Activated CD4-positive, alpha-beta T cell treated with anti-CD3 and anti-CD28 coated beads for 1 hour (primary cell): ENCODE measurements at regions not wholly inside any gene's neighbourhood (a gene's known extent, or its start where the extent isn't known, plus 50 kb on each side); places are given as distances from the start of the nearest gene placed in this dataset.

Source experiments
- DNase-seq: peaks from one replicate; pipeline ENCODE4 v3.0.0-alpha.2; 2020

DNA sequence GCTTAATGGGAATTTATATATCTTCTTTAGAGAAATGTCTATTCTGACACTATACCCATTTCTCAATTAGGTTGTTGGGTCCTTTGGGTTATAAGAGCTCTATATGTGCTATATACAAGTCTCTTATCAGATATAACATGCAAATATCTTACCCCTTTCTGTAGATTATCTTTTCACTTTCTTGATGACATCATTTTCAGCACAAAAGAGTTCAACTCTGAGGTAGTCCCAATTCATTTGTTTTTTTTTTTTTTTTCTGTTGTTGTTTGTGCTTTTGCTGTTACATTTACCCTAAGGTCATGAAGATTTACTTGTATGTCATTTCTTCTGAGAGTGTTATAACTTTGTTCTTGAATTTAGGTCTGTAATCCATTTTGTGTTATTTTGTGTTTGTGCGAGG is 326.4 kb downstream of the CENPC start:
- DNase-seq, result no peak

DNA sequence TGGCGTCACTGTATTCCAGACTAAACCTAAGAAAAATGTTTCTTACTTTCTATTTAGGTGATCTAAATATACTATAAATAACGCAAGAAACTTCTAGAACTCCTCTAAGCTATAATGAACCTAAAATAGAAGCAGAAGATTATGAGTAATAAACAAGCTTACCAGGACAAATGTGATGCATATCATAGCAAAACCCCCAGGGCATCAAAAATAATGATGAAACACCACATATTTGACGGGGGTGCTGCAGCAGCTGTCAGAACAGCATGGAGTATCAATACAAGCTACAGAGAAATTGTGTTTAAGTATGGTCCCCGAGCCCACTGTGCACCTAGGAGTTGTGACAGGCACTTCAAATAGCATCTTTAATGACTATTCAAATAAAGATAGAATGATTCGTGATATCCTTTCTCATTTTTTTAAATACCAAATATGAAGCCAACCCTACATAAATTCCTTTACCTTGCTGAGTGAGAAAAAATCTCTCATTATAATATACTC is 337.3 kb downstream of the CENPC start:
- no peak for DNase-seq

DNA sequence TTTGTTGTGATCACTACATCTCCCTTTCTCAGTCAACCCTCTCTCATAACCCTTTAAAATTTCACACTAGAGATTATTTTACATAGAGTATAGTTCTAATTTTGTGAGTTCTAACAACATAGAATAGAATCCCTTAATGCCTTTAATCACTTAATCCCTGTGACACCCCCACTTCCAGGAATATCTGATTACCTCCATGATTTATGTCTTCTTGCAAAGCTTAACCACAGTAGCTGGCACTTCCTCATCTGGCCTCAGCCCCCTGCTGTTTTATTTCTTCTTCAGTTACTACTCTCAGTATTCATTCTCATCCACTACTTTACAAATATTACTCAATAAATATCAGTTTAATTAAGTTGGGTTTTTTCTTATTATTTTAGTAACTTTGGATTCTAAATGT is 340.9 kb downstream of the CENPC start:
- DNase-seq, result no peak

DNA sequence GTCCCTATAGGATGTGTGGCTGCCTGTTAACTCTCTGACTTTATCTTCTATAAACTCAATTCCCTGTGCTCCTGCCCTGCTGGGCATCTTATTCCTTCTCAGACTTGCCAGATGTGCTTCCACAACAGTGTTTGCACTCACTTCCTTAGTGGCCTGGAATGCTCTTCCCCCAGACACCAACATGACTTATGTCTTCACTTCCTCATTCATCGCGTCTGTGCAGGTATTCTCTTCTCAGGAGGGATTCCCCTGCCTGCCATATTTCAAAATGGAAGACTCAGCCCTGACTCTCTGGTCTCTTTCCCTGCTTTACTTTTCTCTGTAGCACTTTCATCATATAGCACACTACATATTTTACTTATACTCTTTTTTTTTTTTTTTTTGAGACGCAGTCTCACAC is 344.0 kb downstream of the CENPC start:
- no peak for DNase-seq

DNA sequence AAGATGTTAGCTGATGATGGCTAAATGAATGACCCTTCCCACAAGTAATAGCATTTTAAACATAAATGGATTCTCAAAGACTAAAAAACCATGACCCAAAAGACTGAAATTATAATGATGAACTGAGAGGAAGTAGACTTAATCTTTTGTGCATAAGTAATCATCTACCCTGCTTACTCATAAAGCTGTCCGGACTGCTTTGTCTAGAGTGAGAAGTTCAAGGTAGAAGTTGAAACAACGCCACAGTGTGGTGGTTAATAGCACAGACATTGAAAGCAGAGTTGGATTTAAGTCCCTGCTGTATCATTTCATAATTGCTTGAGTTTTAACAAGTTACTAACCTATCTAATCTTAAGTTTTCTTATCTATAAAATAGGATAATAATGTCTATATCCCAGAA is 346.6 kb downstream of the CENPC start:
- DNase-seq, result no peak

DNA sequence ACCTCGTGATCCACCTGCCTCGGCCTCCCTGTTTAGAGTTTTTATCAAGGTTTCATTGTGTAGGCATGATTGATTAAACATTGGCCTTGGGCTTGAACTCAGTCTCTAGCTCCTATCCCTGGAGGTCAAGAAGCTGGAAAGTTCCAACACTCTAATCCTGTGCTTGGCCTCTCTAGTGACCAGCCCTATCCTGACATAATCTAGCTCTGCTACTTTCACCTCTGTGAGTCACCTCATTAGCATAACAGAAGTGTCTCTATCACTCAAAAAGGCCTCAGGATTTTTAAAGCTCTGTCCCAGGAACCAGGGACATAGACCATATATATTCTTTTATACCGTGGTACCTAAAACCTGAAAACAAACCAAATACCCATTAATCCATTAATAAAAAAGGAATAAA is 377.5 kb downstream of the CENPC start:
- DNase-seq, result no peak

DNA sequence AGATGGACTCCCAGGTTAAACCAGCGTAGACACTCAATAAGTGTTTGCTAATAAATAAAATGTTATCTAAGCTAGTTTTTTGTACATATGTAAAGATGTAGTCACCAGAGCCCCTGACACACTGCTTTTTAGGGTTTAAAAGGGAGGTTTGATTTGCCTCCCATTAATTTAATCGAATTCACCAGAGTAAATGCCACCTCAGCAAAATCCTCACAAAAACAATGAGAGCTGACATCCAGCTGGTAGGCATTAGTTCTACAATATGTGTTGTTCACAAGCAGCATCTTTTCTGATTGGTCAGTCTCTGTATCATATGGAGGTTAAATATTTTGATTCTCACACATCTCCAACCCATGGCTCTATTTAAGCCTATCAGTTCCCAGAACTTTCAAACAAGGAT is 382.6 kb downstream of the CENPC start:
- DNase-seq, result no peak

DNA sequence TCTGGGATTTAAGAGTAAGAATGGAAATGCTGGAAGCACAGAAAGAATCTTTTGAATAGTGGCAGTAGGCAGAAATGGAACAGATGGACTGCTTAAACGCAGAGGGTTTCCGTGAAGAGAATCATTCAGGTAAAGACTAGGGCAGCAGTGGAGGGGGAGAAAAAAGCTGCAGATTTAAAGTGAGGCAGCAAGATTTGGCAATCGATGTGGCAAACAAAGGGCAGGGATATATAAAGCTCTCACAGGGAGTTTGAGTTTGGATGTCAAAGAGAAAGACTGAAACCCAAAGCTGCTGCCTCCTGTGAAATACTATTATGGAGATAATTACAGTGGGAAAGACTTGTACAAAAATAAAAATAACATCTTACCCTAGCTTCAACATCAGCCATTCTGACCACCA is 384.0 kb downstream of the CENPC start:
- no peak for DNase-seq

DNA sequence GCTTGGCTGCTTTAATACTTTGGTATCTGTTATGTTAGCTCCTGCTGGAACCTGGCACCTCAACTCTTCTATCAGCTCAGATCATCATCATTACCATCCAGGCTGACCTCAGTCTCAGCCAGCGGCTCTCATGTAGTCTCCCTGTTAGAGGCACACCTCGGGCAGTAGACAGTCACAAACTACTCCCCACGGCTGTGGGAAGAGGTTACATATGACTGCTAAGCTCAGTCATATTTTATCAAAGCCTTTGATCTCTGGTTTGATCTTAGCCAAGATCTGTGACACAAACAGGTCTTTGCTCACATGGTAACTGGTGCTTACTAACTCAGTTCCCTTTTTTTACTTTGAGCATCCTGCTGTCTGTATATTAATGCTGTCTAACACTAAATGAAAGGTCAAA is 384.9 kb downstream of the CENPC start:
- DNase-seq, result no peak

DNA sequence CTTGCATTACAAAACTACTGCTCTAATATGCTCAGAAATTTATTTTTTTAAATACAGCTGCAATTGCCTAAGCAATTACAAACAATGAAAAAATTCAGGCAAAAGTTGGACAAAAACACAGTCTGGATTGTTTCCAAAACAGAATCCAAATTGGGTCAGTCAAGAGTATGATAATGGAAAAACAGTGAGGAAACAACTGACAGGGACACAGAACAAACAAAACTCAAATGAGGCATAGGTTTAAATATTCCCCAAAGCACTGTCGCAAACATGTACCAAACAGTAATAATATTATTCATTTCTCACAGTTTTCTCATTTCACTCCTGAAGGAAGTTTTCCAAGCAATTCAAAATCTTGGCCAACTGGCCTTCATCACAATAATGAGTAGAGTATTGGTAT is 386.6 kb downstream of the CENPC start:
- no peak for DNase-seq

DNA sequence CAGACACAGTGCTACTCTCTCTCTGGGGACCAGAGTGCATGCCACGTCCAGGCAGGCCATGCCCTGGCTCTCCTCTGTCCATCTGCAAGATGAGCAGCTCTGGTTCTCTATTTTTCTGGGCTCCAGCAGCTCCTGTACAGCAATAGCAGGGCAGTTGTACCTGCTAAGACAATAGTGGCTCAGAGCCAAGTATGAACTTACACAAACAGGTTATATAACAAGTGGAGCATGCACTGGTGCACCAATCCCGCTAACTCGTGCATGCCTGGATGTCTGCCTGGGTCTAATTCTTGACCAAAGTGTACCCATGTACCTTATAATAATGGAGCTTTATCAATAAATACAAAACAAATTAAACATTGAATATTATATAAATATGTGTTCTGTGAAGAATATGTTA is 392.3 kb downstream of the CENPC start:
- DNase-seq, result no peak

DNA sequence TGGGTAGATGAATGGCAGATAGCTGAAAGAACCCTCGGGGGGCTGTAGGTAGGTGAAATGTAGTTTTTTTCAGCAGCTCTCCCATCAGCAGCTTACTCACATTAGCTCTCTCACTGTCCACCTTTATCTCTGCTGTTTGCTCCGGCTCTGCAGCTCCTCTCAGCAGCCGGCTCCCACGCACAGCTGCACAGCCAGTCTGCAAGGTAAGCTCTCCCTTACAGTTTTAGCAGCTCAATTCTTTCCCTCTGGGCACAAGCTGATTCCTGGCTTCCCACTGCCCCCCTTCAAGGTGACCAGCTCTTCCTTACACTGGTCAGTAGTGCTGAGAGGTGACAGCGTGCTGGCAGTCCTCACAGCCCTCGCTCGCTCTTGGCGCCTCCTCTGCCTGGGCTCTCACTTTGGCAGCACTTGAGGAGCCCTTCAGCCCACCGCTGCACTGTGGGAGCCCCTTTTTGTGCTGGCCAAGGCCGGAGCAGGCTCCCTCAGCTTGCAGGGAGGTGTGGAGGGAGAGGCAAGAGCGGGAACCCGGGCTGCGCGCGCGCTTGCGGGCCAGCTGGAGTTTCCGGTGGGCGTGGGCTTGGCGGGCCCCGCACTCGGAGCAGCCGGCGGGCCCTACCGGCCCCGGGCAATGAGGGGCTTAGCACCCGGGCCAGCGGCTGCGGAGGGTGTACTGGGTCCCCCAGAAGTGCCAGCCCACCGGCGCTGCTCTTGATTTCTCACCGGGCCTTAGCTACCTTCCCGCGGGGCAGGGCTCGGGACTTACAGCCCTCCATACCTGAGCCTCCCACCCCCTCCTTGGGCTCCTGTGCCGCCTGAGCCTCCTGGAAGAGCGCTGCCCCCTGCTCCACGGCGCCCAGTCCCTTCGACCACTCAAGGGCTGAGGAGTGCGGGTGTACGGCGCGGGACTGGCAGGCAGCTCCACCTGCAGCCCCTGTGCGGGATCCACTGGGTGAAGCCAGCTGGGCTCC is 393.6 kb downstream of the CENPC start:
- DNase-seq, result no peak

DNA sequence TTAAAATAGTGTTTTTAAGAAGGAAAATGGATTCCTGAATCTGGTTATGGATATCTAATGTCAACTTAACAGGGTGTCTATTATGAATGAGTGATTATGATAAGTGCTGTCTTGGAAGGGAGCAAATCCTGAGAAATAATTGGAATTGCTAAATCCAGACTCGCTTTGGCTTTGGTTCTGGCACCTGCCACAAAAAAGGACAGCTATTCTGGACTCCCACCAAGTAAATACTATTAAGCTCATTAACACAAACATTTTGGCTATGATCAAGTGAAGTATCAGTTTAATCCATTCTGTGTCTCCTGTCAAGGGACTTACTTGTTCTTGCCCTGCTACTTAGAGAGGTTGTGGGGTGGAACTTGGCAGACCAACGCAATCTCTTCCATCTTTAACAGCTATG is 403.7 kb downstream of the CENPC start:
- DNase-seq, result no peak

DNA sequence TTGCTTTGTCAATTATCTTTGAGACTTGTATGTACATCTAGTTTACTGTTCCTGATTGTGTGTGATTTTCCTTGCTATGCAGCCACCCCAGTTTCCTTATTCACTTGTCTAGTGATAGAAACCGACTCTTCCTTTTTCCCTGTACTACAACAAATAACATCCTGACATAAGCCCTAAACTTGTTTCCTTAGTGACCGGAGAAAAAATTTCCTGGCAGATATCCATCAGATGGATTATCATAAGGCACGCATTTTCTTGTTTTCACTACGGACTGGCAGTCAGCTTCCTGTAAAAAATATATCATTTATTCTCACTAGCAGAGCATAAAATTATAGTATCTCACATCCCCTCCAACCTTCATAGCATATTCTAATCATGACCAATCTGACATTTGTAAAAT is 410.7 kb downstream of the CENPC start:
- no peak for DNase-seq

DNA sequence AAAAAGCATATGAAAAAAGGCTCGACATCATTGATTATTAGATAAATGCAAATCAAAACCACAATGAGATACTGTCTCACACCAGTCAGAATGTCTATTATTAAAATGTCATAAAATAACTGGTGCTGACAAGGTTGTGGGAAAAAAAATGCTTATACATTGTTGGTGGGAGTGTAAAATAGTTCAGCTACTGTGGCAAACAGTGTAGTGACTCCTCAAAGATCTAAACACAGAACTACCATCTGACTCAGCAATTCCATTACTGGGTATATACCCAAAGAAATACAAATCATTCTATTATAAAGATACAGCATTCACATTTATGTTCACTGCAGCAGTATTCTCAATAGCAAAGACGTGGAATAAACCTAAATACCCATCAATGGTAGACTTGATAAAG is 412.1 kb downstream of the CENPC start:
- DNase-seq, result no peak

DNA sequence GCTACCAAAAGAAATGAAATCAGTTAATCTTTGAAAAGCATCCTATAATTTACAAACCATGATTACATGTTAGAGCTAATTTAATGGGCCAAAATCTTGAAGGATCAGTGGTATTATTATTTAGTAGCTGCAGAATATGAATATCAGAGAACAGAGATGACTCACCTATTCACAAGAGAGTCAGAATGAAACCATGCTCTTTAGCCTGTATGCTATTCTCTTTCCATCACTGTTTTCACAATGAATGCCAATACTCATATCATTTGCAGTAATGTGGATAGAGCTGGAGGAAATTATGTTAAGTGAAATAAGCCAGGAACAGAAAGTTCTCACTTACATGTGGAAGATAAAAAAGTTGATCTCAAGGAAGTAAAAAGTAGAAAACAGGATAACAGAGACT is 414.1 kb downstream of the CENPC start:
- no peak for DNase-seq

DNA sequence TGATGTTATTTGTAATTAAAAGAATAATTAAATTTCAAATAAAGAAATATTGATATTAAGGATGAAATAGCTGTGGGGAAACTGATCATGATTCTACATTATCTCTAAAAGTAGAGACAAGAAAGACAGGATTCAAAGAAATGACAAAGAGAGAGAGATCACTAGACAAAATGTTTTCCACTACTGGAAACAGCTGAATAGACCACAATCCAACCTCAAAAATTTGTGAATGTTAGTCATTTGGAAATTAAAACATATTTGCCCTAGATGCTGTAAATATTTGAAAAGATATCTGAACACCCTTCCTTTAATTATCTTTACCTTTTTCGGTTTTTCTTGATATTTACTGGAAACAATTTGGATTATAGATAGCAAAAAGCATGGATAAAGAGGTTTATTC is 414.9 kb downstream of the CENPC start:
- DNase-seq, result no peak

DNA sequence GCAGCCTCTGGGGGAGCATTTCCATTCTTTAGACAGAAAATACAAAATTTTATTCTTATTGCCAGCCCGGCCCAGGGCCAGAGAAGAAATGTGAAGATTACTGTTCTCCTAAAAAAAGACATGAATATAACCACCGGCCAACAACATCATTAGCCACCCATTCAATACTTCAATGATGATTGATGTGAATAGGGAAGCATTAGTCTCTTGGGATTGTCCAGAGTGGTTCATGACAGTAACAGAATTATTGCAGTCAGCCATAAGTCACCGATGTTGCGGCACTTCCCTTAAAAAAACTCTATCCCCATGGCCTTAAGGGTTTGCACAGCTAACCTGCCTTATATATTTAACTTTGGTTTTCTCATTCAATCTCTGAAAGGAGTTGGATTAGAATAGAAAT is 418.7 kb downstream of the CENPC start:
- no peak for DNase-seq

DNA sequence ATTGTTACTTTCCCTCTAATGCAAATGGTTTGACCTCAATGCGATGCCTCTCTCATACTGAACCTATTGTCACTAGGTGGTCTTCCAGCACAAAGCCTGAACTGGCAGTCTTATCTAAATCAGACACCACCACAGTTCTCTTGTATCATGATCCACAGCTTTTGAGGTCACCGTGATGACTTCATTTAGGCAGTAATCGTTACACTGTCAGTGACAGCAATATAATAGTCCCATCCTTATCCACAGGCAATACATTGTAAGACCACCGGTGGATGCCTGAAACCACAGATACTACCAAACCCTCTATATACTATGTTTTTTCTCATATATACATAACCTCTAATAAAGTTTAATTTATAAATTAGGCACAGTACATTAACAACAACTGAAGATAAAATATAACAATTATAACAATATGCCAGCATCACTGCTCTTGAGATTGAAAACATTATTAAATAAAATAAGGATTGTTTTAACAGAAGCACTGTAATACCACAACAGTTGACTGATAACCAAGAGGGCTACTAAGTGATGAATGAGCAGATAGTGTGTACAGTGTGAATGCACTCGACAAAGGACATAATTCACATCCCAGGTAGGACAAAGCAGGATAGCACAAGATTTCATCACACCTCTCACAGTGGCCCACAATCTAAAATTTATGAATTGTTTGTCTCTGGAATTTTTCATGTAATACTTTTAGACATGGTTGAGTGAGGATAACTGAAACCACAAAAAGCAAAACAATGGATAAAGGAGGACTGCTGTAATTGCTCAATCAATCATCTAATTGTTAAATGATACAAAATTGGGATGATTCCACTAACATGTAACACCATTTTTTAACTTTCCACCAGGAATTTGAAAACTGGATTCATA is 419.4 kb downstream of the CENPC start:
- DNase-seq, result no peak

DNA sequence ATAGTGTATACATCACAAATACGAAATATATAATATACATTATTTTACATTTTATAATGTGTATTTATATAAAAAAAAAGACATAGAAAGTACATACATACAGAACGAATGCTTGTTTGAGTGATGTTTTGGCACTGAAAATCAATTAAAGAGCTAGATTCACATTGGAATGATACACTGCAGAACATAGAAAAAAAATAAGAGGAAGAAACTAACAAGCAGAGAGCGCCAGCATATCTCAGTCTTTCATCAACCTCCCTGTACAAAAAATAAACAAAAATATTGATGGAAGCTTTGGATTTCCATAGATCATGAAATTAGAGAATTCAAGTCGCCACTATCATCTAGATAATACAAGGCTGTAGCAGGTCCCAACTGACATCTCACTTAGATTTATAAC is 420.6 kb downstream of the CENPC start:
- no peak for DNase-seq

DNA sequence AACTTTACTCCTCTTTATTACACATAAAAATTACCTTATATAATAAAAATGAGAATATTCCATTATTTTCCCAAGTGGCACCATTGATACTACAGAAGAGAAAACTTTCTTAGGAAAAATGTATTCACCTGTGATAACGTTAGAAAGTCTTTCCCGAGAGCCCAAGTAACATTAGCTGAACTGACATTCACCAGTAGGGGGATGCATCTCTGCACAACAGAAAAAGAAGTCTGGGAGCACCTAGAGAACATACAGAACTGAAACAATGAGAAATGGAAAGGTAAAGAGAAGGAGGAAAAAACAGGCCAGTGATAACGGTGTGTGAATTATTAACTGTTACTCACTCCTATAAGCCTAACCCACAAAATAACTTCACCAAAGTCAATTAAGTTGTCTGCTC is 423.3 kb downstream of the CENPC start:
- DNase-seq, result no peak

DNA sequence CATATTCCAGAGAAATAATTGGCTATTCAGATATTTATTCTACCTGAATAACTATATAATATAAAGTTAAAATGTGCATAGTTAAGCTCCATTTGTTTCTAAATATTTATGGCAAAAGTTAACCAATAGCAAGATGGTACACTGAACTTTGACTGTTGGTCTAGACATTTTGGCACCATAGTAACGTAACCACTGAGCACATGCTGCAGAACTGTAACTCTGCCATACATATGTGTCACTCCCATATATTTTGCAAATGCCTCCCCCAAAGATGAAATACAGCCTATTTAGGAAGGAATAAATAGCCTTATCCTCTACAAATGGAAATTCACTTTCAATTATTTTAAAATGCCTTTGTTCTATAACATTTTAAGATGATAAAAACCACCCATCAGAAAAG is 424.9 kb downstream of the CENPC start:
- no peak for DNase-seq

DNA sequence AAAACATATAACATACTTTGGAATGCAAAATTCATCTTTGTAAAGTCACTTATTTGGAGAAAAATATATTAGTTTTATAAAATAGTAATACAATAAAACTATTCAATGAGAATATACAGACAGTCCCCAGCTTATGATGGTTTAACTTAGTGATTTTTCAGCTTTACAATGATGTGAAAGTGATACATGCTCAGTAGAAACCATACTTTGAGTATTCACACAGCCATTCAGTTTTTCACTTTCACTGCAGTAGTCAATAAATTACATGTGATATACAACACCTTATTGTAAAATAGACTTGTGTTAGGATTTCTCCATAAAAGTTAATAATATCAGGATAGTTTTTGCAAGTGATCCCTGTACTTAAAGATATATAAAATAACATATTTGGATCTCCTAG is 436.0 kb downstream of the CENPC start:
- DNase-seq, result no peak

DNA sequence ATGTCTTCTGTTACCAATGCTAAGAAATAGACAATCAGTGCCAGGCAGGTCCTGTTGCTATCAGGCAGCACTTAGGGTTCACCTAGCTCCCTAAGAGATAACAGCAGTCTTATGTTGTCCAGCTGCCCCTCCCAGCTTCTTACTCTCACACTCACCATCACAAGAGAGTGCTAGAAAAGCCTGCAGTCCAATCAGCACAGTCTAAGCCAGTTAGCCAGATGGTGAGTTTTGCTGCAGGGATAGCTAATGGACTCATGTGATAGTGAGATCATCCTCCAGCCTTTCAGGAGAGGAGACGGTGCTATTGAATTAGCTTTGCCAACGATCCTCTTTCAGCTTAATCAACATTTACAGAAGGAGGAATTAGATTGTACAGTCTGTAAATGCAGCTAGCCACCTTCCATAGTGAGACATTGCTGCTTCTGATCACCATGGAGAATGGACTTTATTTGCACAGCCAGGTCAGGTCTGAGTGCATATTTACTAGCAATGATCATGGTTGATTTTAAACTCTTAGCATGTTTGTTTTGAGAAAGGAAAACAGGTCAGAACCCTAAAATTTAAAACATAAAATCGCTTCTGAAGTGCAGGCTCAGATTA is 438.3 kb downstream of the CENPC start:
- no peak for DNase-seq
